ENCODE measurements at regions not wholly inside any gene's neighbourhood (a gene's known extent, or its start where the extent isn't known, plus 50 kb on each side); places are given as distances from the start of the nearest gene placed in this dataset.

DNA sequence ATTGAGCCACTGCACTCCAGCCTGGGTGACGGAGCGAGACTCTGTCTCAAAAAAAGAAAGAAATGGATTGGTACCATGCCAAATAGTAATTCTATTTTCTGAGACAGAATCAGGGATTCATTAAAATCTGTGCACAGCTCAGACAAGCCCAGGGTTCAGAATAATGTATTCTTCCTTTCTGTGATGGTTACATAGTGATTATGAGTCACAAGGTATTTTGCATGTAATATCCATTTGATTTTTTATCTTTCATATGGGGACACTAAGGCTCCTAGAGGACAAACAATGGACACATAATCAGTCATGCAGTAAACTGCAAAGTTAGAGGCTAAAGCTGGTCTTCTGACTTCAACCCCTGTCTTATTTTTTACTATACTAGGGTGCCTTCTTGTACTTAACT, 156.8 kb upstream of the COL8A1 start:
- DNase-seq: no peak
- ATAC-seq: no peak
- TF ChIP-seq CTCF (IDR thresholded peaks at IDR 0.05): no peak
- H3K36me3 ChIP-seq: no peaks in the 10 kb centered on the region
- no peak overlapping the region for H3K4me3 ChIP-seq
- H3K27me3 ChIP-seq: no peaks in the 10 kb centered on the region
- H3K4me1 ChIP-seq: peaks cover 0 to 6% (median 0%) of the 10 kb centered on the region in 9 donors
- no peak overlapping the region for H3K27ac ChIP-seq
- intact Hi-C loops (cut with DNase I): loop anchor here in 1 of 10 donors (10.0 kb wide), 1 partner anchor 457 kb away; no protein-coding TSS in a partner anchor
- H3K9me3 ChIP-seq: peaks cover 0 to 21% (median 7%) of the 10 kb centered on the region in 11 donors
- 48 to 89% methylated on average over 2 of the region's 2 CpGs for WGBS, 2 donors

GRCh38 chr3:99479768-99480167, 158.6 kb upstream of the COL8A1 start:
- H3K27ac ChIP-seq: no peak overlapping the region
- ATAC-seq: no peak
- intact Hi-C loops (cut with DNase I): loop anchor here in 1 of 10 donors (10.0 kb wide), 1 partner anchor 455 kb away; no protein-coding TSS in a partner anchor
- H3K4me3 ChIP-seq: no peak overlapping the region
- peaks cover 0 to 2% (median 0%) of the 10 kb centered on the region in 9 donors for H3K4me1 ChIP-seq
- no peak for TF ChIP-seq CTCF (IDR thresholded peaks at IDR 0.05)
- H3K9me3 ChIP-seq: peaks cover 0 to 21% (median 7%) of the 10 kb centered on the region in 11 donors
- H3K36me3 ChIP-seq: no peaks in the 10 kb centered on the region
- 80 to 85% methylated on average over 2 of the region's 2 CpGs for WGBS, 2 donors
- no peaks in the 10 kb centered on the region for H3K27me3 ChIP-seq
- DNase-seq: no peak

- no peak for DNase-seq
- Histone ChIP-seq H3K4me3 (no peak overlapping the region), H3K4me1 (no peaks in the 10 kb centered on the region), H3K9me3 (peaks cover 0 to 21% (median 7%) of the 10 kb centered on the region in 11 donors), H3K27ac (no peak overlapping the region), H3K36me3 (no peaks in the 10 kb centered on the region), H3K27me3 (no peaks in the 10 kb centered on the region)
- ATAC-seq: no peak
- TF ChIP-seq CTCF (IDR thresholded peaks at IDR 0.05): no peak
- intact Hi-C loops (cut with DNase I): no loop called here
- WGBS, 2 donors: 98% methylated on average over 1 of the region's 1 CpG
Measured at GRCh38 chr3:99477650-99478049, 160.7 kb upstream of the COL8A1 start.

DNA sequence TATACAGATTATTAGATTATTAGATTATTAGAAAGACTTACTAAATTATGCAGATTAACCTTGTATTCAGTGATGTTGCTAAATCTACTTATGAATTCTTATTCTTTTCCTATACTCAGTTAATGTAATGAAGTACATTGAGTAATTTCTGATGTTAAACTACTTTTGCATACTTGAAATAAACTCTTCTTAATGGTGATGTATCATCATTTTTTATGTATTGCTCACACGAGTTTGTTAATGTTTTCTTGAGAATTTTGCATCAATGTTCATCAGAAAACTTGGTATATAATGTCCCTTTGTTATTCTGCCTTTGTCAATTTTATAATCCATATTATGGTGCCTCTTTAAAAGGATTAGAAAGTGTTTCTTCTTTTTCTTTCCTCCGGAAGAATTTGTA, 163.2 kb upstream of the COL8A1 start:
- no peaks in the 10 kb centered on the region for H3K4me1 ChIP-seq
- TF ChIP-seq CTCF (IDR thresholded peaks at IDR 0.05): no peak
- no peak overlapping the region for H3K27ac ChIP-seq
- H3K9me3 ChIP-seq: peaks cover 0 to 21% (median 7%) of the 10 kb centered on the region in 11 donors
- DNase-seq (no peak), ATAC-seq (no peak)
- whole genome bisulfite sequencing, 2 donors: 66 to 72% methylated on average over 2 of the region's 2 CpGs
- intact Hi-C loops (cut with DNase I): no loop called here
- no peaks in the 10 kb centered on the region for H3K36me3 ChIP-seq
- H3K27me3 ChIP-seq: no peaks in the 10 kb centered on the region
- H3K4me3 ChIP-seq: no peak overlapping the region

Data from heart right ventricle (tissue), 16 donors.